Left ventricle myocardium inferior (tissue), 1 donor: ENCODE measurements at regions not wholly inside any gene's neighbourhood (a gene's known extent, or its start where the extent isn't known, plus 50 kb on each side); places are given as distances from the start of the nearest gene placed in this dataset.

ENCODE experiments used
- DNase-seq: peaks from one replicate; pipeline ENCODE4 v3.0.0-alpha.2; 2020
- H3K27ac ChIP-seq: fragments of 200-600 bp; replicated peaks from 2 replicates; pipeline ENCODE4 v1.8.0; 2021
- H3K27me3 ChIP-seq: fragments of 200-600 bp; 2 replicates; pipeline ENCODE4 v1.8.0; 2021; ENCODE audit warnings: low read depth
- H3K36me3 ChIP-seq: fragments of 200-600 bp; 2 replicates; pipeline ENCODE4 v1.8.0; 2021
- H3K4me1 ChIP-seq: fragments of 200-600 bp; 2 replicates; pipeline ENCODE4 v1.8.0; 2021
- H3K4me3 ChIP-seq: fragments of 200-600 bp; 2 replicates; pipeline ENCODE4 v1.8.0; 2021; ENCODE audit warnings: mild to moderate bottlenecking, moderate library complexity
- H3K9me3 ChIP-seq: fragments of 200-600 bp; replicated peaks from 2 replicates; pipeline ENCODE4 v1.8.0; 2021
- intact Hi-C: fragments of 100-400 bp; cut with micrococcal nuclease; formaldehyde crosslinking; loops from one replicate; pipeline ENCODE4 v1.11.0; 2022
- TF ChIP-seq, protein P1 (sequence below): fragments of 200-600 bp; IDR thresholded peaks from 2 replicates; pipeline ENCODE4 v1.8.0; 2021; ENCODE audit warnings: antibody characterized with exemption, mild to moderate bottlenecking, borderline replicate concordance
- donor health status: DM: no; HTN: yes; CAD: no; lungs with severe emphysema.

GRCh38 chr5:3002230-3002629 is 250.8 kb upstream of the IRX2 start:
- Histone ChIP-seq H3K36me3 (no peaks in the 10 kb centered on the region), H3K9me3 (no peaks in the 10 kb centered on the region), H3K4me1 (no peaks in the 10 kb centered on the region), H3K4me3 (no peak overlapping the region), H3K27me3 (peaks cover 30% of the 10 kb centered on the region), H3K27ac (no peak overlapping the region)
- intact Hi-C loops = no loop called here
- no peak for DNase-seq
- TF ChIP-seq, protein P1, sequence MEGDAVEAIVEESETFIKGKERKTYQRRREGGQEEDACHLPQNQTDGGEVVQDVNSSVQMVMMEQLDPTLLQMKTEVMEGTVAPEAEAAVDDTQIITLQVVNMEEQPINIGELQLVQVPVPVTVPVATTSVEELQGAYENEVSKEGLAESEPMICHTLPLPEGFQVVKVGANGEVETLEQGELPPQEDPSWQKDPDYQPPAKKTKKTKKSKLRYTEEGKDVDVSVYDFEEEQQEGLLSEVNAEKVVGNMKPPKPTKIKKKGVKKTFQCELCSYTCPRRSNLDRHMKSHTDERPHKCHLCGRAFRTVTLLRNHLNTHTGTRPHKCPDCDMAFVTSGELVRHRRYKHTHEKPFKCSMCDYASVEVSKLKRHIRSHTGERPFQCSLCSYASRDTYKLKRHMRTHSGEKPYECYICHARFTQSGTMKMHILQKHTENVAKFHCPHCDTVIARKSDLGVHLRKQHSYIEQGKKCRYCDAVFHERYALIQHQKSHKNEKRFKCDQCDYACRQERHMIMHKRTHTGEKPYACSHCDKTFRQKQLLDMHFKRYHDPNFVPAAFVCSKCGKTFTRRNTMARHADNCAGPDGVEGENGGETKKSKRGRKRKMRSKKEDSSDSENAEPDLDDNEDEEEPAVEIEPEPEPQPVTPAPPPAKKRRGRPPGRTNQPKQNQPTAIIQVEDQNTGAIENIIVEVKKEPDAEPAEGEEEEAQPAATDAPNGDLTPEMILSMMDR = no peak

DNA sequence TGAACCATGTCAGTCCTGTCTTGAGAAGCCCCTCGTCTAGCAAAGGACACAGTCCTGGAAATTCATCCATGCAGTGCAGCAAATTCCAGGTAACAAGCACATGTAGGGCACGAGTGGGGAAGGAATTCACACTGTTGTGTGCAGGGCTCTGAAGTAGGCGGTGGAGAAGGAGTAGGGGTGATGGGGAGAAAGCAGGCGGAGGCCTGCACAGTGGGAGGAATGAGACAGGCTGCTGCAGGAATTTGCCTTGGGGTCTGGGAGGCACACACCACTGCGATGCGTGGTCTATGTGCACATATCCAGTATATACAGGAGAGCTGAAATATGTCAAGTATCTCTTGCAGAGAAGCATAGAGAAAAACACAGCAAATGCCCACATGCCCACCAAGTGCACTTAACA is 249.2 kb upstream of the IRX2 start:
- Histone ChIP-seq H3K9me3 (no peaks in the 10 kb centered on the region), H3K36me3 (no peaks in the 10 kb centered on the region), H3K27me3 (peaks cover 42% of the 10 kb centered on the region), H3K27ac (no peak overlapping the region), H3K4me1 (no peaks in the 10 kb centered on the region), H3K4me3 (no peak overlapping the region)
- TF ChIP-seq, protein P1 = no peak
- intact Hi-C loops = no loop called here
- no peak for DNase-seq

DNA sequence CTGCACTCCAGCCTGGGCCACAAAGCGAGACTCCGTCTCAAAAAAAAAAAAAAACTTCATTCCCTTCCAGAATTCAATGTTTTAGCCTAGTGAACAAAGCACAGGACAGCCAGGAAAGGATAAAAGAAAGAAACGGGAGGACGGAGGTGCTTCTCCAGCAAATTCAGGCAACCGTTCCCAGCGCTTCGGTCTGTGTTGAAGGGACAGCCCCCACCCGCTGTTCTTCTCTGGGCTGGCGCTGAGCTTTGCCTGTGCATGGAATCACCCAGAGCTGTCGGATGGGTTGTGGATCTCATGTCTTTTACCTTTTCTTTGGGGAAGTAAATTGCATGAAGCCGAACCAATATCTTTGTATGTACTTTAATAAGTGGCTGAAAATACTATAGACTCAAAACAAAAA is 248.4 kb upstream of the IRX2 start:
- intact Hi-C loops = no loop called here
- H3K36me3 ChIP-seq = no peaks in the 10 kb centered on the region
- no peaks in the 10 kb centered on the region for H3K9me3 ChIP-seq
- TF ChIP-seq, protein P1 = no peak
- DNase-seq = no peak
- H3K27me3 ChIP-seq = peaks cover 50% of the 10 kb centered on the region
- H3K27ac ChIP-seq = no peak overlapping the region
- H3K4me3 ChIP-seq = no peak overlapping the region
- H3K4me1 ChIP-seq = no peaks in the 10 kb centered on the region

GRCh38 chr5:2998106-2998505 is 246.6 kb upstream of the IRX2 start:
- no peaks in the 10 kb centered on the region for H3K4me1 ChIP-seq
- TF ChIP-seq, protein P1 = no peak
- H3K36me3 ChIP-seq = no peaks in the 10 kb centered on the region
- no peak overlapping the region for H3K4me3 ChIP-seq
- peaks cover 66% of the 10 kb centered on the region for H3K27me3 ChIP-seq
- no peak overlapping the region for H3K27ac ChIP-seq
- intact Hi-C loops = no loop called here
- no peaks in the 10 kb centered on the region for H3K9me3 ChIP-seq
- no peak for DNase-seq

GRCh38 chr5:2997179-2997578 is 245.7 kb upstream of the IRX2 start:
- H3K9me3 ChIP-seq = no peaks in the 10 kb centered on the region
- no peak overlapping the region for H3K4me3 ChIP-seq
- H3K27me3 ChIP-seq = peaks cover 75% of the 10 kb centered on the region
- no peaks in the 10 kb centered on the region for H3K36me3 ChIP-seq
- DNase-seq = no peak
- no peak overlapping the region for H3K27ac ChIP-seq
- no peaks in the 10 kb centered on the region for H3K4me1 ChIP-seq
- TF ChIP-seq, protein P1 = no peak
- intact Hi-C loops = no loop called here

DNA sequence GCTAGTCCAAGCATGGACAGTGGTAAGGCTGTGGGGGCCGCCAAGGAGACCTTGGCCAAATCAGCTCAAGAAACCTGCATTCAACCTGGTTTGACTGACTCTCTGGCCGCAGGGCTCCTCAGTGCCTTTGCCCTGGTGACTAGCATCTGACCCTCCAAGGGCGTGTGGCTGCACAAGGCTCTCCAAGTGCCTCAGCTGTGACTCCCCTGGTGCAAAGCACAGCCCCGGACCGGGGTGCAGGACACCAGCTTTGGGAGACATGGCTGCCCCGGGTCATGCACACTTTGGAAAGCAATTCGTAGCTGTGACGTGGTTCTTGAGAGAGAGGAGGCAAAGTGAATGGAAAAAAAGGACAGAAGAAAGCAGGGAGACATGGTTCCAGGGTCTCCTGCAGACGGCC is 245.2 kb upstream of the IRX2 start:
- Histone ChIP-seq H3K4me3 (no peak overlapping the region), H3K4me1 (no peaks in the 10 kb centered on the region), H3K27me3 (peaks cover 80% of the 10 kb centered on the region), H3K27ac (no peak overlapping the region), H3K36me3 (no peaks in the 10 kb centered on the region), H3K9me3 (no peaks in the 10 kb centered on the region)
- TF ChIP-seq, protein P1 = no peak
- no peak for DNase-seq
- intact Hi-C loops = no loop called here
